ENCODE measurements at regions not wholly inside any gene's neighbourhood (a gene's known extent, or its start where the extent isn't known, plus 50 kb on each side); places are given as distances from the start of the nearest gene placed in this dataset.

DNA sequence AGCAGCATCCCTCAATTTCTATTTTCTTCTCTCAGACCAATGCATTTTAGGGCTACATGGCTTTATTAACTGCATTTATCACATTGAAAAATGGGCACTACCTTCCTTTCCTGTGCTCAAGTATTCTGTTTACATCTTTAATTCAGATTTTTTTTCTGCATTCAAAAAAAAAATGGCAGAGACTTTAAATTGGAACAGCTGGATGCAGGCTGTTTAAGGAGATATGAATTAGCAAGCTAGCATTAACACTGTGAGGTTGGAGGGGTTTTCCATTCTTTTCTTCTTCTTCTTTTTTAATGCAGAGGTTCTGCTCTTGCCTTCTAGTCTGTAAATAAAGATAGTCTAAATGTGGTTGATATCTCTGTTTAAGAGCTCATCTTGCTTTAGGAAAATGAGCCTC lies 242.9 kb upstream of the RBFOX1 start:
- DNase-seq, result no peak

GRCh38 chr16:7088711-7089110 lies 243.9 kb upstream of the RBFOX1 start:
- DNase-seq, result no peak

DNA sequence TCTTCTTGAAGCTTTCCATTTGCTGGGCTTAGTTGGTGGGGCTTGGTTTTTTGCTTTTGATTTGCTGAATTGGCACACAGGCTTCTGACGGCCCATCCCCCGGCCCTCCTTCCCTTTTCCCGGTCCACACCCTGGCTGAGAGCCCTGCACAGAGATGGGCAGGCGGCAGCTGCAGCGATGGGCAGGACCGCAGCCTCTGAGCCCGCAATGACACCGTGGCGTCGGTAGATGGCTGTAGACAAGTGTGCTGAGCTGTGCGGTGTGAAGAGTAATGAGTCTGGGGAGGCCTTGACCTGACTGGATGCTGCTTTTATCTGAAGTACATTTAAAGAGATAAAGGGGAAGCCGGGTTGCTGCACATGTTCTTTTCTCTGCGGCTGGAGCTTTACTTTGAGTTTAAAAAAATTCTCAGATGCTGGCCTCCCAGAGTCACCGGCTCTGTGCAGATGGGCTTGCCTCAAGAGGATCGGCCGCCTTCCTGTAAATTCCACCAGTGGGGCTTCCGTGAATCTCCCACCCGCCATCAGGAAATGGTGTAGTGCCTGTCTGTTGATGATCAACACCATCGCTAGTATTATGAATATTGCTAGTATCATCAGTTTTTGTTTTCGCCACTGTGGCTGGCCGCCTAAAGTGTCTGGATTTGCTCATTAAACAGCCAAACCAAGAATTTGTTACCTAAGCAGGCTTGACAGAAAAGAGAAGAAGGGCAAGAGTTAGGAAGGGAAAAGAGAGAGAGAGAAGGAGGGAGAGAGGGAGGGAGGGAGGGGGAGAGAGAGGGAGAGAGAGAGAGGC lies 245.6 kb upstream of the RBFOX1 start:
- DNase-seq, result no peak

DNA sequence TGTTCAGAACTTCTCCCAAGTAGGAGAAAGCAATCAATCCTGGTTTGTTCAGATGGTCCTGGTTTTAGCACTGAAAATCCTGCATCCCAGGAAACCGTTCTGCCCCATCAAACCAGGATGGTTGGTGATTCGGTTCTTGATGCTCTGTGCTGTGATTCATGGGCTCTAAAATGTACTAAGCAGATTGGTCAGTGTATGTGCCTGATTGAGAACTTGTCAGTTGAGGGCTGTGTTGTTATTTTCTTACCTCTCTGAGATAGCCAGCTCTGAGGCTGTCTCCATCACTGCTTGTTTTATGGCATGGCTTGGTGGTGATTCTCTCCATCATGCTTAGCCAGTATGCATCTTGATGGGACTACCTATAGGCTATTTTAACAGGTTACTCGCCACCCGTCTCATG lies 246.9 kb upstream of the RBFOX1 start:
- no peak for DNase-seq

DNA sequence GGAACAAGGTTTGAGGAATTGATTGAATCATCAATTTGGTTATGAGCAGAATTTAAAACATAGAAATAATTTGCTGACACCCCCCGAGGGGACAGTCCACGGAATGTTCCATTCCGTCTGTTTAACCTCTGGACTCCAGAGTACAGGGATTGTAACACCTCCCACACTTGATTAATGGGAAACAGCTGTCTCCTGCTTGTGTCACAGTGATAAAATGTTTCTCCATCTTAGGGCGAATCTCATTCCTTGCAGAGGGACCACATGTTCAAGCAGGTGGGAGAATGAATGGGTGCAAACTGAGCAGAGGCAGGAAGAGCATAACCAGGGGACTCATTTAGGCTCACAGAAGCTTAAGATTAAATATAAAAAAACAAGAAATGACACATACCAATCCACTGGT lies 249.5 kb upstream of the RBFOX1 start:
- DNase-seq, result no peak

DNA sequence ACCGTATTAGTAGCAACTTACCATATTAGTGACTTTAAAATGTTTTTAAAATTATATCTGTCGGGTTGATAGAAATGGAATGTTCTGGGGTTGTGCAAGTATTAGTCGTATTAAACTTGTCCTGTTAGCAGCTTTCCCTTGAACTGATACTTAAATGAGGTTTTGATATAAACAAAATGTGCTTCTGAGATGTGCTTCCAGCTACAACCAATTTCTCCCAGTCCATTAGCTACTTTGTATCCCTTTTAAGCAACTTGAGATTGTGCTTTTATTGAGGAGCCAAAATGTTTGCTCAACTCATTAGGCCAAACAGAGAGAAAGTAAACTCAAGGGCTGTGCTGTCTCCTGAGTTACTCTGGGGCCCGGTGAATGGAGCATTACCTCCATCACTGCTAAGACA lies 255.0 kb upstream of the RBFOX1 start:
- DNase-seq, result no peak

GRCh38 chr16:7074715-7075114 lies 257.9 kb upstream of the RBFOX1 start:
- DNase-seq, result no peak

- no peak for DNase-seq
These were observed 275.2 kb upstream of the RBFOX1 start for GRCh38 chr16:7057458-7057857.

- no peak for DNase-seq
These were observed 277.2 kb upstream of the RBFOX1 start for GRCh38 chr16:7055443-7055842.

DNA sequence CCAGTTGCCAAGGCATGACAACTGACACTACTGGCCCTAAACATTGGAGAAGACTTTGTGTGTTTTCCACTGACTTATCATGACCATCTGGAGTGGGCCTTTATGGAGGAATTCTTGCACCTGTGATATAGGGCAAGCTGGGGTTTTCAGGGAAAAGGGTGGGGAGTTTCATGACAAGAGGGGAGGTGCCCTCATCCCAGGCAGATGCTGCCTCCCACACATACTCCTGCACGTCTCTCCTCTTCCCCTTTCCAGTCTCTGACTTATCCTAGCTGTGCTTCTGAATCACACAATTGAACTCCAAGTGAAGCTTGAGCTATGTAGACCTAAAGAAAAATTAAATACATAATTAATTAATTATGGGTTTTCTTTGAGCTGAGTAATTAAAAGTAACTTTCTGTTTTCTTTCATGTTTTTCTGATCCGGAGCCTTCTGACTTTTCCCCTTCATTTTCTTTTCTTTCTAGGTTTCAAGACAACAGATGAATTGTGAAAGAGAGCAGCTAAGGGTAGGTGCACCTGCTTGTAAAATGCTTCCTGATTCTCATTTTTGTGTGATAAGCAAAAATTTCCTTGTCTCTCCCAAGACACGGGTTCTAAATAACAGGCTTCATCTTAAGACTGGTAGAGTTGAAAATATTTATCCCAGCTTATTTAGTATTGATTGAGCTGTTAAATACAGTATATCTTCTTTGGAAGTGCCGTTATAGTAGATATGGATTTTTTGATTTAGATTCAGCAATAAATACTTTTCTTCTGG lies 280.9 kb upstream of the RBFOX1 start:
- no peak for DNase-seq

DNA sequence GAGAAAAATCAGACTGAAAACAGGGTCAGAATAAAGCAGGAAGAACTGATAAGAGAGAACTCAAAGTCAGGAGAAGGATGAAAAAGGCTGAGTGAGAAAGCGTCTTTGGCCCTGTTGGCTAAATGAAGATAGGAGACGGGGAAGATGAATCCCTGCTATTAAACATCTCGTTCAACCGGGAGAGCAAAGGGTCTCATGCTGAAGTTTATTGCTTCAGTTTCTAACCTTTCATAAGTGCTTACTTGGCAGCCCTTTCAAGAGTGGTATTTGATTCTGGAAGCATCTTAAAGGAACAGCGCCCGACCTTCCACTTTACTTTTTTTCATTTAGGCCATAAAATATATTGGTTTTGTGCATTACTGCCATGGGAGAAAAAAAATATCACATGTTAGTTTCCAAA lies 288.3 kb upstream of the RBFOX1 start:
- DNase-seq, result no peak

DNA sequence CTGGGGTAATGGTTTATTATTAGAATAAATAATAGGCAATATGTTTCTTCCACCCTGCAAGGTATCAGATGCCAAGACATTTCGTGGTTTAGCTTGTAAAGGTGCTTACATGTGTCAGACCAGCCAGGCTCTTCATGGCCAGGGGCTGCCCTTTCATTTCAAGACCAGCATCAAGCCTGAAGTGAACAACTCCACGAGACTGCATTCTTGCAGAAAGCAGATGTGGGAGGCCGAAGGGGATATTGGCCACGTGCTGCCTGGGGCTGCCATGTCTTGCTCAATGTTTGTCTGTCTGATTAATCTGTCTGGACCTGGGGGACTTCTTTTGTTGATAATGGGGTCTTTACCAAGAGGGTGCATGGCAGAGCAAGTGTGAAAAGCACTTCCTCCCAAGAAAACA lies 294.2 kb upstream of the RBFOX1 start:
- DNase-seq, result no peak

- no peak for DNase-seq
These were observed 295.1 kb upstream of the RBFOX1 start for GRCh38 chr16:7037495-7037894.

- no peak for DNase-seq
These were observed 301.6 kb upstream of the RBFOX1 start for GRCh38 chr16:7031031-7031430.

- DNase-seq, result no peak
These were observed 305.2 kb upstream of the RBFOX1 start for GRCh38 chr16:7027401-7027800.

- DNase-seq, result no peak
These were observed 306.0 kb upstream of the RBFOX1 start for GRCh38 chr16:7026639-7027038.

DNA sequence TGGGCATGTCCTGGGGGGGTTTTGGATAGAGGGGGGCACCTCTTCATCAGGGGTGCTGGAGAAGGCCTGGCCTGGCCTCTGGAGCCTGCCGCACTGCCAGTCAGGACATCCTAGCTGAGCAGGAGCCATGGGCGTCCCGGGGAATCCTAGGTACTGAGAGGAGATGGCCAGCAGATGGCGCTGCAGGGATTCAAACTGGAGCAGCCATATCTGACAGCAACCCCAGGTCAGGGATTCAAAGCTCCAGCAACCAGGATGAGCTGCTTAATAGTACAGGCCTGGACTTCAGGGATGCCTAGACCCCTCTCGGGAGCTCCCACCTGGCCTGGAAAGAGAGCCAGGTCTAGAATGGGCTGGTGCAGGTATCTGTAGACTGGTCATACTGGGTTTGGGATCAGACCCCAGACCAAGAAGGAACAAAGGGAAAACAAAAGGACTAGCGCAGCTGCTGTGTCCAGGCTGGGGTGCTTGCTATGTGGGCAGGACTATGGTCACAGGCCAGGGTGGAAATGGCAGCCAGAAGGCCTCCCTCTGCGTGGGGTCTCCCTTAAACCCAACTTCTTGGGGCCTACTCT lies 306.9 kb upstream of the RBFOX1 start:
- DNase-seq, result peak; percentile 40

- no peak for DNase-seq
These were observed 310.9 kb upstream of the RBFOX1 start for GRCh38 chr16:7021653-7022275.

- no peak for DNase-seq
These were observed 315.5 kb upstream of the RBFOX1 start for GRCh38 chr16:7017006-7017662.

DNA sequence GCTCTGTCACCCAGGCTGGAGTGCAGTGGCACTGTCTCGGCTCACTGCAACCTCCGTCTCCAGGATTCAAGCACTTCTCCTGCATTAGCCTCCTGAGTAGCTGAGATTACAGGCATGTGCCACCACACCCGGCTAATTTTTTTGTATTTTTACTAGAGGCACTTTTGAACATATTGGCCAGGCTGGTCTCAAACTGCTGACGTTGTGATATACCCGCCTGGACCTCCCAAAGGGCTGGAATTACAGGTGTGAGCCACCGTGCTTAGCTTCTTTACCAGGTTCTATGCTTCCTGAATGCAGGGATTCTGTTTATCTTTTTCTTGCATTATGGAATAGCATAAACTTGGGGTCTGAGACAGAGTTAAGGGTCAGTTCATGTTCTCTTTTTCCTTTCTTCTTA lies 317.9 kb upstream of the RBFOX1 start:
- DNase-seq, result no peak

DNA sequence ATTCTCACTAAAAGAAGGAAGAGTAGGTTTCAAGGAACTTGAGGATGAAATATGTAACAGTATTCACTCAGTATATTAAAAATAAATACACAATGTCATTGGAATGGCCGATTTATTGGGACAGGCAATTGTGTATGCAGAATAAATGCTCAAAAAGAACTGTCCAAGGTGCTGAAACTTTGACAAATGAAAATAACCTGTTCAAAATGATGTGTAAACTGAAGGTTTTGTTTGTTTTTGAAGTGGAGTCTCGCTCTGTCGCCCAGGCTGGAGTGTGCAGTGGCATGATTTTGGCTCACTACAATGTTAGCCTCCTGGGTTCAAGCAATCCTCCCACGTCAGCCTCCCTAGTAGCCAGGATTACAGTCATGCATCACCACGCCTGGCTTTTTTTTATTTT lies 318.7 kb upstream of the RBFOX1 start:
- no peak for DNase-seq

DNA sequence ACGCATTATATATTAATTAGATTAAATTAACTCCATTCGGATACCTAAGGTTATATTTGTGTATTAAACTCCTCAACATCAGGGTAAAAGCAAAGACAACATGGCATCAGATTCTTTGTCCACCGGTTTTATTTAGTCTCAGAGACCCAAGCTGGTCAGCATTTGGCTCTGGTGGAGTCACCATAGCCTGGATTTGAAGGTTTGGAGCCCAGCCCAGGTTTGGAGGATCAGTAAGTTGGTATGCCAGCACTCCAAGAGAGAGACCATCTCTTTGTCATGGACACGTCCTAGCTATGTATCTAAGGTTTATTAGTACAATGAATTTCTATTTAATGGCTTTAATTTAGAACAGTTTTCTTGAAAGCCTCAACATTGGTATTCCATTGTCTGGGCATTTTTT lies 328.4 kb upstream of the RBFOX1 start:
- DNase-seq, result no peak

GRCh38 chr16:6993544-6993943 lies 339.1 kb upstream of the RBFOX1 start:
- no peak for DNase-seq
